NCI-H748 (cell line): ENCODE measurements at regions not wholly inside any gene's neighbourhood (a gene's known extent, or its start where the extent isn't known, plus 50 kb on each side); places are given as distances from the start of the nearest gene placed in this dataset.
A peak's percentile ranks its signal among the peaks of the same experiment; 100 is the strongest.
"Not testable (repeated sequence)": the region's sequence is repeated elsewhere in the genome, so short reads cannot be mapped to it uniquely, and the experiment has no call there.

Experiments
- DNase-seq: peaks from one replicate; lab custom pipeline; 2025; ENCODE audit not compliant: unreplicated experiment; lab: John Stamatoyannopoulos, UW

GRCh38 chr7:49644396-49645166 is 128.9 kb upstream of the VWC2 start:
- no peak for DNase-seq

DNA sequence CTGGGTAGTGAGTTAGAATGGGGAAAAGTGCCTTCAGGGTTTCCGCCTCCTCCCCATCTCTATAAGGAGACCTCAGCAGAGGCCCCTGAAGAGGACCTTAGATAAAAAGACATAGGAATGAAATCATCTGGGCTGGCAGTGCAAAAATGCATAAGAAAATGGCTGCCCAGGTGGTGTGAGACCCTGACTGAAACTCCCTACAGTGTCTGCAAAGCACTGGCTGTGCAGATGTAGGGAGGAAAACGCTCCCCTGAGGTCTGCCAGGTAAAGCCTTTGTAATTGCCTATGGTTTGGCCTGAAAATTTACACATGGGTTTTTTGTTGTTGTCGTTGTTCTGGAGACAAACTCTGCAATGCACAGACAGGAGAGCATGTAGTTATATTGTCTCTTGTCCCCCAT is 128.1 kb upstream of the VWC2 start:
- DNase-seq = no peak

- peak; percentile 69 for DNase-seq
These were observed 113.2 kb upstream of the VWC2 start for GRCh38 chr7:49660170-49660783.

DNA sequence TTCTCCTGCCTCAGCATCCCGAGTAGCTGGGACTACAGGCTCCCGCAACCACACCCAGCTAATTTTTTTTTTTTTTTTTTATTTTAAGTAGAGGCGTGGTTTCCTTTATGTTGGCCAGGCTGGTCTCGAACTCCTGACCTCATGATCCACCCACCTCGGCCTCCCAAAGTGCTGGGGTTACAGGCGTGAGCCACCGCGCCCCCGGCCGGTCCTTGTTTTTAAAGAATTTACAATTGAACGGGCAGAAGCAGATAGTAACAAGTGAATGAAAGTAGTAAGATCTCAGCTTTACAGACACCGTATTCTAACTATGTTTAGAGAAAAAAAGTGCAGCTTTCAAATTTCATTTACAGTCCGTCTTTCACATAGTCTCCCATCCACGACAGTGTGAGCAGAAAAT is 112.5 kb upstream of the VWC2 start:
- DNase-seq = no peak

DNA sequence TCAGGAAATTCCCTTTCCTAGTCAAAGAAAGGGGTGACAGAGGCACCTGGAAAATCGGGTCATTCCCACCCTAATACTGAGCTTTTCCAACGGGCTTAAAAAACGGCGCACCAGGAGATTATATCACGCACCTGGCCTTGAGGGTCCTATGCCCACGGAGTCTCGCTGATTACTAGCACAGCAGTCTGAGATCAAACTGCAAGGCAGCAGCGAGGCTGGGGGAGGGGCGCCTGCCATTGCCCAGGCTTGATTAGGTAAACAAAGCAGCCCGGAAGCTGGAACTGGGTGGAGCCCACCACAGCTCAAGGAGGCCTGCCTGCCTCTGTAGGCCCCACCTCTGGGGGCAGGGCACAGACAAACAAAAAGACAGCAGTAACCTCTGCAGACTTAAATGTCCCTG is 107.5 kb upstream of the VWC2 start:
- DNase-seq = not testable (repeated sequence)

- no peak for DNase-seq
These were observed 106.7 kb upstream of the VWC2 start for GRCh38 chr7:49666764-49667163.

DNA sequence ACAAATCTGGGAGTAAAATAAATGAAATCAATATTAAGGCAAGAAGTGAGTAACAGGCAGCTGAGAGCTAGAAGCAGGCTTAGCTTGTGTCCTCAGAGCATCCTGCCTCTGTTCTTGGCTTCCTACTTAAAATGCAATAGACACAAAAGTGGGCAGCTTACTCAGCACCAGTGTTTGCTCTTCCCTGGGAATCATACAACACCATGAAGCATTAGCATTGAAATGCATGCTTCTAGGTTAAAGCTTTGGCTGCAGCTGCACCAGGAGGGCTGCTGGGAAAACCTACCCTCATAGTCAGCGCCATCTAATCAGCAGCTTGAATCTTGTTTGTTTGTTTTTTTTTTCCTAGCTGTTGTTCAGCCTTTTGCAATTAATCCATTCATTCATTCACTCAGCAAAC is 104.2 kb upstream of the VWC2 start:
- DNase-seq = peak; percentile 31

- DNase-seq = no peak
These were observed 103.7 kb upstream of the VWC2 start for GRCh38 chr7:49669692-49670260.

GRCh38 chr7:49670991-49671390 is 102.4 kb upstream of the VWC2 start:
- no peak for DNase-seq

GRCh38 chr7:49692516-49692915 is 80.9 kb upstream of the VWC2 start:
- DNase-seq = no peak

GRCh38 chr7:49695971-49696370 is 77.5 kb upstream of the VWC2 start:
- no peak for DNase-seq

- DNase-seq = no peak
These were observed 72.6 kb upstream of the VWC2 start for GRCh38 chr7:49700841-49701240.

DNA sequence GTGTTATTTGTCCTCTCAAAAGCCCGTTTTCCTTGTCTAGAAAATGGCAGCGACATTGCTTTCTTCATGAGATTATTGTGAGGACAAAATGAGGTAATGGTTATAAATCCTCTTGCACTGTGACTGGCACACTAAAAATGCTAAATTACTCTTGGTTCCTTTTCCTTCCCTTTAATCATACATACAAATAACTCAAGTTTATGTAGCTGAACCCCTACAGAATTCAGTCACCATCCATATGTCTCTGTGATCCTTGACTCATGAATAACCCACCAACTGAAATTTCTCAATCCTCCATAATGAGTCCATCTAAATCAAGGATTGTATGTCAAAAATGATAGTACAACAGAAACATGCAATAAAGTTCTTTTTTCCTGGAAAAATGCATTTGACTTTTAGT is 71.3 kb upstream of the VWC2 start:
- DNase-seq = no peak

- no peak for DNase-seq
These were observed 70.1 kb upstream of the VWC2 start for GRCh38 chr7:49703337-49703736.

DNA sequence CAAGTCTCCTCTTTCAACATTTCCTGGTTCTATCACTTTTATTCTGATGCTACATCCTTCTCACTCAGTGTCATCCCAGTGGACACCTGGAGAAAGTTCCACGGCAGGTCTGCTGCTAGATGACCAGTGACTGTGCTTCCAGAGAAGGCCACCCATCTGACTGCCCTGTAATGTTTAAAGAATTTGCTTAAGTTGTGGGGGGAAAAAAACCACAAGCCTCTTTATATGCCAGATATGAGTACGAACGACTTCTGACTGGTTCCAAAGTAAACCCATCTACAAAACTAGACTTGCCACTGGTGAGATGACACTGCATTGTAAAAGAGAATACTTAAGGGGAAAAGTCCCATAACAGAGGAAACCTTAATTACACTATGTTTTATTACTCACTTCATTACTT is 69.6 kb upstream of the VWC2 start:
- no peak for DNase-seq

DNA sequence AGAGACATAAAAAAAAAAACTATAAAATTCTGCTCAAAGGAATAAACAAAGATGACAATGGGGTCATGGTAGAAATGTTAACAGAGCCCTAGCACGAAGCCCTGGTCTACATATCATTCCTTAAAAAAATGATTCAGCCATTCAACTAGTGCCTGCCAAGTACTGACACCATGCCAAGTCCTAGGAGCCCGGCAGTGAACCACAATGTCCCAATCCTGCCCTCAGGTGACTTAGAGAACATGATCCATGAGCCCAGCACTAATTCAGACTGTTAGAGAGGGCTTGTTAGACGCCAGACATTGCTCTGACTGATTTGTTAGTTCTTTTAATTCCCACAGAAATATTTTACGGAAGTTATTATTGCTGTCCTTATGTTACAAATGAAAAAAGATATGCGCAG is 67.3 kb upstream of the VWC2 start:
- DNase-seq = no peak

GRCh38 chr7:49707891-49708290 is 65.5 kb upstream of the VWC2 start:
- DNase-seq = no peak

GRCh38 chr7:49708590-49708989 is 64.8 kb upstream of the VWC2 start:
- DNase-seq = no peak

DNA sequence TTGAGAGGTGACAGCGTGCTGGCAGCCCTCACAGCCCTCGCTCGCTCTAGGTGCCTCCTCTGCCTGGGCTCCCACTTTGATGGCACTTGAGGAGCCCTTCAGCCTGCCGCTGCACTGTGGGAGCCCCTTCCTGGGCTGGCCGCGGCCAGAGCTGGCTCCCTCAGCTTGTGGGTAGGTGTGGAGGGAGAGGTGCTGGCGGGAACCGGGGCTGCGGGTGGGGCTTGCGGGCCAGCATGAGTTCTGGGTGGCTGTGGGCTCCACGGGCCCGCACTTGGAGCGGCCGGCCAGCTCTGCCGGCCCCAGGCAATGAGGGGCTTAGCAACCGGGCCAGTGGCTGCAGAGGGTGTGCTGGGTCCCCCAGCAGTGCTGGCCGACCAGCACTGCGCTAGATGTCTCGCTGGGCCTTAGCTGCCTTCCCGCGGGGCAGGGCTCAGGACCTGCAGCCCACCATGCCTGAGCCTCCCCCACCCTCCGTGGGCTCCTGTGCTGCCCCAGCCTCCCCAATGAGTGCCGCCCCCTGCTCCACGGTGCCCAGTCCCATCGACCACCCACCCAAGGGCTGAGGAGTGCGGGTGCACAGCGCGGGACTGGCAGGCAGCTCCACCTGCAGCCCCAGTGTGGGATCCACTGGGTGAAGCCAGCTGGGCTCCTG is 62.2 kb upstream of the VWC2 start:
- DNase-seq = not testable (repeated sequence)

- DNase-seq = peak; percentile 11
These were observed 59.3 kb upstream of the VWC2 start for GRCh38 chr7:49714182-49714581.

- no peak for DNase-seq
These were observed 58.0 kb upstream of the VWC2 start for GRCh38 chr7:49715486-49715885.

DNA sequence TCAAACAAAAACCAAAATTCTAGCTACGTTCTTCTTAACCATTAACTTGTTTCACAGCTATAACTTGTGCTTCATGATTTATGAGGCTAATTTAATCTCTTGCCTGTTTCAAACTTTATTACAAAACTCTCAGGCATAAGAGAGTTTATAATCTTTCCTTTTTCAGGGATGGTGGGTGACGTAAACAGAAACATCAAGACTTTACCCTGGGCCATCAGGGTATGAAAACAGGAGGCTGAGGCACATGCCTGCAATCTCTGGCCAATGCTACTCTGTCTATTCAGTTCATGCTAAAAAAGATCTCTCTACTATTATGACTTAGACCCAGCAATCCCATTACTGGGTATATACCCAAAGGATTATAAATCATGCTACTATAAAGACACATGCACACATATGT is 55.9 kb upstream of the VWC2 start:
- DNase-seq = no peak
